HUDEP-2 (cell line): ENCODE measurements at regions not wholly inside any gene's neighbourhood (a gene's known extent, or its start where the extent isn't known, plus 50 kb on each side); places are given as distances from the start of the nearest gene placed in this dataset.

Experiments used
- DNase-seq, 76 experiments: peaks; one replicate each; lab custom pipeline; 2025; ENCODE audit not compliant: unreplicated experiment in 76 of 76; lab: John Stamatoyannopoulos, UW

- no peak for DNase-seq
Measured at GRCh38 chr18:10009321-10010144, 95.7 kb downstream of the VAPA start.

DNA sequence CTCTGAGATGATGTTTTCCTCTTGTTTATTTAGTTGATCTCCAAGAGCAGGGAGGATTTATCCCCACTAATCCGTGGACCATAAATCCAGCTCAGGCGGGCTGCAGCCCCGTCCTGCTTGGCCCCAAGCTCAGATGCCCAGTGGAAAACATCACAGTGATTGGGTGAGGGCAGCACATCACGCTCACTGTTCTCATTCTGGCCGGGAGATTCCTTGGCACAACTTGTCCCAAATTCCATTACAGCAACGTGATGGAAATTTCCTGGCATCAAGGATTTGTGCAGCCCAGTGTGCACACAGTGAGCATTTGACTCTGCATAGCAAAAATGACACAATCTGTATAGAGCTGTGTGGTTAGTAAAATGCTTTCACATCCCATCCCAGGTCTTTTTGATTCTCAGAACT is 96.8 kb downstream of the VAPA start:
- no peak for DNase-seq

- DNase-seq: no peak
Measured at GRCh38 chr18:10011061-10011460, 97.2 kb downstream of the VAPA start.

- no peak for DNase-seq
Measured at GRCh38 chr18:10011751-10012150, 97.9 kb downstream of the VAPA start.

- DNase-seq: no peak
Measured at GRCh38 chr18:10012526-10012925, 98.7 kb downstream of the VAPA start.

- DNase-seq: no peak
Measured at GRCh38 chr18:10013621-10014543, 100.1 kb downstream of the VAPA start.

GRCh38 chr18:10015288-10015701 is 101.5 kb downstream of the VAPA start:
- DNase-seq: no peak

GRCh38 chr18:10015941-10016819 is 102.4 kb downstream of the VAPA start:
- DNase-seq: no peak

- no peak for DNase-seq
Measured at GRCh38 chr18:10017043-10017442, 103.2 kb downstream of the VAPA start.

DNA sequence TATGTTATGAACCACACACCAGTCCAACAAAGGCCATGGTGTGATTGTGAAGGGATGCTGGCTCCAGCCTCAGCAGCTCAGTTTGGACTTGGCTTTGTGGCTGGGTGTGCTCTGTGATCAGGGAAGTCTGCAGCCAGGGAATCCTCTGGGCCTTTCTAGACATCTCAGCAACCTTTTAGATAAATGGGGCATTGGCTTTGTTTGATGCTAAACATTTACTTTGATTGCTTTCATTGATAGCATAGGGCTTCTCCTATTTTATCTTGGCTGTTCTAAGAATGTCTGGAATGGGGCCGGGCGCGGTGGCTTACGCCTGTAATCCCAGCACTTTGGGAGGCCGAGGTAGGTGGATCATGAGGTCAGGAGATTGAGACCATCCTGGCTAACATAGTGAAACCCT is 104.5 kb downstream of the VAPA start:
- DNase-seq: no peak

DNA sequence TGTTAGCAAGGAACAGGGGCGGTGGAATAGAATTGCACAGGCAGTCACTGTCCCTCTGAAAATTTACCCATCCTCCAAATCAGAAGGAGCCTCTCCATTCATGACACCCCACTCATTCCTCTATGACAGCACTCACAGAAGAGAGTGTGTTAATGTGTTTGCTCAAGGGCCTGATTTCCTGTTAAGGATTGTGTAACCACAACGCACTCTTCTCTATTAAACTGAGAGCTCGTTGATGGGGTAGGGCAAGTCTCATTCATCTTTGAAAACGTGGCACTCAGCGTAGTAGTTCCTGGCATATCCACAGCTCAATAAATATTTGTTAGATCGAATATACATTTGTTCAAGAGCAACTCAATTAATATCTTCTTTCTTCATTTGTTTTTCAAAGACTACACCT is 106.4 kb downstream of the VAPA start:
- DNase-seq: no peak

DNA sequence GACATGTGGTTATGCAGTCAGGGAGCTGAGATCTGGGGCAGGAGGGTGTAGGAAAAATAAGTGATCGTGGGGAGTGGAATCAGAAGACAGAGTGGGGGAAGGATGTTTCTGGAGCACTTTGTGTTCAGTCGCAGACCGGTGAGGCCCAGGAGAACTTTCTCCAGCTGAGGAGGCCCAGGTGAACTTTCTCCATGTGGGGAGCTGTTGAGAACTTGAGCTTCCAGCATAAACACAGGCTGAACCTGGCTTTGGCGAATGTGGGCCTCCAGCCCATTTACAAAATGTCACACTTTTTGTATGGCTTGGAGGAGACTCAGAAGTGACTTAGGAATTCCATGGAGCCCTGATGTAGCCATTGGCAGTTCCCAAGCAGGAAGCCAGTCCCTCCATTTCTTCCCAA is 108.5 kb downstream of the VAPA start:
- no peak for DNase-seq

GRCh38 chr18:10023853-10024570 is 110.2 kb downstream of the VAPA start:
- no peak for DNase-seq

DNA sequence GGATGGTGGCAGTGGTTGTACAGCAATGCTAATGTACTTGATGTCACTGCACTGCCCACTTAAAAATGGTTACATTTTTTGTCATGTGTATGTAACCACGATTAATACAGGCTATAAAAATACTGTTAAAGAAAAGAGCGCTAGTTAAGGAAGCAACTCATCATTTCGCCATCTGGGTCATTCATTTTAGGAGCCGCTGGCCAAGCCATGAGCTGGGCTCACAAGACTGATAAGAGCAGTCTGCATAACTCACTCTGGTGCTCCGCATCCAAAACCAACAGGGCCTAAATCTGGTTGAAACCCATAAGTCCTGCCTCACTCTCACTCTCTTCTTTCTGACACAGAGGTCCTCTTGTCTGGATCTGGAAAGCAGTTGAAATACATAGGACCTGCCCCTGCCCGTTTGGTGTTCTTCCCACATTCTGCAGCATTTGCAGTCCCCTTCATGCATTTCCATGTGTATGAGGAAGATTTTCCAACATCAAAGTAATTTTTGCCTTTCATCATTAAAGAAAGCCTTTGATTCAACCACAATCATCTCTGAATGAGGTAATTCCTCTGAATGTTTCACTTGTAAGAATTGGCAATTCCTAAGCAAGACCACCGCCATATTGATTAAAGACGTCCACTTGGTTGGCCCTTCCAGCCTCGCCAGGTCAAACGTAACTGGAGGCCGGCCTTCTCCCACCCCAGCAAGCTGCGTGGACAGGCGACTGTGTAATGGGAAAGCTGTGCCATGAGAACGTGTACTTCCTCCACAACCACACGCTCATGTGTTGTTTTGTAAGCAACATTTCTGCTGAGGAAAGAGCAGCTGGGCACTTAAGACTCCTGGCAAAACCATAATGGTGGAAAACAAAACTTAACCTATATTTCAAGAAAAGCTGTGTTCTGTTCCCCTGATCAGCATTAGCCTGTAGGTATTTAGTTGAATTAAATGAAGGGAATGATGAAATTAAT is 112.2 kb downstream of the VAPA start:
- DNase-seq: no peak

- DNase-seq: no peak
Measured at GRCh38 chr18:10027031-10027430, 113.2 kb downstream of the VAPA start.

- DNase-seq: no peak
Measured at GRCh38 chr18:10027461-10027860, 113.6 kb downstream of the VAPA start.

GRCh38 chr18:10029711-10030110 is 115.9 kb downstream of the VAPA start:
- DNase-seq: no peak

- no peak for DNase-seq
Measured at GRCh38 chr18:10030816-10031541, 117.2 kb downstream of the VAPA start.
